HCT116 (cell line): ENCODE measurements at regions not wholly inside any gene's neighbourhood (a gene's known extent, or its start where the extent isn't known, plus 50 kb on each side); places are given as distances from the start of the nearest gene placed in this dataset.

Experiments used
- ATAC-seq: fragments of 200-7000 bp; cut with Tn5 transposase; 2 replicates; pipeline ENCODE4 v1.9.1; 2020; ENCODE audit warnings: mild to moderate bottlenecking, moderate library complexity
- BruUV-seq: library from RNA; stranded (reverse); fragments of 400-500 nt; replicated peaks from 2 replicates; lab custom pipeline; 2021; lab: Mats Ljungman, UMichigan
- CTCF ChIA-PET: fragments of 300-600 bp; sonication (Branson Sonifier 250); formaldehyde crosslinking; loops from one replicate; lab custom pipeline; 2021; ENCODE audit warnings: antibody characterized with exemption; lab: Charles Lee
- POLR2A ChIA-PET: fragments of 300-600, 350-600 bp; sonication (Branson Sonifier 250); formaldehyde crosslinking; loops from one replicate; lab custom pipeline; 2021; ENCODE audit warnings: antibody characterized with exemption; lab: Charles Lee
- RAD21 ChIA-PET, 2 experiments: fragments of 300-600 bp; sonication (Branson Sonifier 250); formaldehyde crosslinking; loops; one replicate each; lab custom pipeline; 2023; ENCODE audit warnings: low total read pairs in 2 of 2; ENCODE audit not compliant: uncharacterized antibody in 2 of 2, unreplicated experiment in 2 of 2, low non-redundant PET in 1 of 2; lab: Charles Lee
- DNase-seq: peaks from one replicate; pipeline ENCODE4 v3.0.0-alpha.2; 2010; ENCODE audit warnings: low read depth, low spot score
- H2AFZ ChIP-seq: fragments of 200-600 bp; shearing (Covaris generic), sonication (generic); 2 replicates; pipeline ENCODE4 v1.6.1; 2017; ENCODE audit warnings: low read depth, mixed run types, mixed read lengths, antibody characterized with exemption, low read length; ENCODE audit not compliant: poor library complexity, severe bottlenecking
- H3K27ac ChIP-seq: 2 replicates; pipeline ENCODE4 v1.5.1; 2012; ENCODE audit warnings: low read depth, low read length
- H3K27me3 ChIP-seq: fragments of 200-600 bp; sonication (generic); 2 replicates; pipeline ENCODE4 v1.6.1; 2016; ENCODE audit warnings: mixed run types, low read length, mixed read lengths; ENCODE audit not compliant: insufficient read depth
- H3K36me3 ChIP-seq, 2 experiments: fragments of 200-500 bp in 1 of 2; fragments of 200-600 bp in 1 of 2; sonication (Bioruptor generic) in 1 of 2; sonication (generic) in 1 of 2; 2 replicates each; pipeline versions ENCODE4 v1.5.1 to v1.6.1; 2014 to 2016; ENCODE audit warnings: low read length in 2 of 2, inconsistent platforms in 1 of 2, mixed read lengths in 1 of 2, mixed run types in 1 of 2; ENCODE audit not compliant: insufficient read depth in 2 of 2, control insufficient read depth in 1 of 2
- H3K4me1 ChIP-seq, 2 experiments: fragments of 200-600 bp in 1 of 2; sonication (generic) in 1 of 2; 2 replicates each; pipeline versions ENCODE4 v1.5.1 to v1.6.1; 2012 to 2017; ENCODE audit warnings: low read length in 2 of 2, inconsistent platforms in 1 of 2, mild to moderate bottlenecking in 1 of 2, mixed read lengths in 1 of 2, mixed run types in 1 of 2, moderate library complexity in 1 of 2; ENCODE audit not compliant: insufficient read depth in 2 of 2, control insufficient read depth in 1 of 2
- H3K4me2 ChIP-seq: fragments of 200-600 bp; sonication (generic); 2 replicates; pipeline ENCODE4 v1.6.1; 2017; ENCODE audit warnings: mixed run types, low read length, mixed read lengths
- H3K4me3 ChIP-seq, 2 experiments: fragments of 200-600 bp in 1 of 2; sonication (generic) in 1 of 2; replicated peaks in 1 of 2; 2 replicates each; pipeline ENCODE4 v1.5.1; 2011 to 2016; ENCODE audit warnings: low read length in 2 of 2, control low read depth in 1 of 2, low read depth in 1 of 2, mild to moderate bottlenecking in 1 of 2, mixed read lengths in 1 of 2, mixed run types in 1 of 2
- H3K79me2 ChIP-seq: fragments of 200-600 bp; sonication (generic); 2 replicates; pipeline ENCODE4 v1.6.1; 2017; ENCODE audit warnings: mild to moderate bottlenecking, mixed run types, low read length, moderate library complexity, mixed read lengths; ENCODE audit not compliant: insufficient read depth
- H3K9ac ChIP-seq: fragments of 200-600 bp; sonication (generic); 2 replicates; pipeline ENCODE4 v1.6.1; 2016; ENCODE audit warnings: low read length, mixed read lengths
- H3K9me2 ChIP-seq: fragments of 200-600 bp; sonication (generic), shearing (Covaris generic); 2 replicates; pipeline ENCODE4 v1.6.1; 2017; ENCODE audit warnings: mixed run types, mild to moderate bottlenecking, moderate library complexity; ENCODE audit not compliant: insufficient read depth
- H3K9me3 ChIP-seq, 2 experiments: fragments of 200-500 bp in 1 of 2; fragments of 200-600 bp in 1 of 2; sonication (Bioruptor generic) in 1 of 2; sonication (generic) in 1 of 2; 2 replicates each; pipeline ENCODE4 v1.6.1; 2014 to 2017; ENCODE audit warnings: low read length in 2 of 2, mixed read lengths in 2 of 2, inconsistent platforms in 1 of 2, low read depth in 1 of 2, mild to moderate bottlenecking in 1 of 2, mixed run types in 1 of 2, moderate library complexity in 1 of 2; ENCODE audit not compliant: control insufficient read depth in 1 of 2, insufficient read depth in 1 of 2
- H4K20me1 ChIP-seq: fragments of 200-600 bp; sonication (generic), shearing (Covaris generic); 2 replicates; pipeline ENCODE4 v1.6.1; 2017; ENCODE audit warnings: mixed run types, mild to moderate bottlenecking, moderate library complexity; ENCODE audit not compliant: insufficient read depth
- ATF3 ChIP-seq: IDR thresholded peaks from 2 replicates; pipeline ENCODE4 v1.6.1; 2012
- CBX3 ChIP-seq: IDR thresholded peaks from 2 replicates; pipeline ENCODE4 v1.6.1; 2012; ENCODE audit warnings: low read depth
- CTCF ChIP-seq, 3 experiments: fragments of 200-600 bp in 1 of 3; sonication (generic) in 1 of 3; IDR thresholded peaks in 2 of 3; conservative IDR thresholded peaks in 1 of 3; 2 replicates each; pipeline ENCODE4 v1.5.1; 2012 to 2017; ENCODE audit warnings: low read depth in 2 of 3, low read length in 2 of 3, antibody characterized with exemption in 1 of 3, borderline replicate concordance in 1 of 3, control low read depth in 1 of 3, mild to moderate bottlenecking in 1 of 3, mixed read lengths in 1 of 3, mixed run types in 1 of 3, moderate library complexity in 1 of 3; ENCODE audit not compliant: insufficient read depth in 1 of 3
- EGR1 ChIP-seq: IDR thresholded peaks from 2 replicates; pipeline ENCODE4 v1.6.1; 2012; ENCODE audit warnings: low read depth
- ELF1 ChIP-seq: IDR thresholded peaks from 2 replicates; pipeline ENCODE4 v1.6.1; 2012; ENCODE audit warnings: low read depth, borderline replicate concordance
- EZH2phosphoT487 ChIP-seq: fragments of 200-600 bp; IDR thresholded peaks from 2 replicates; pipeline ENCODE4 v1.6.1; 2018; ENCODE audit warnings: antibody characterized with exemption, borderline replicate concordance
- POLR2AphosphoS5 ChIP-seq: IDR thresholded peaks from 2 replicates; pipeline ENCODE4 v1.6.1; 2011; ENCODE audit warnings: mild to moderate bottlenecking, low read depth, low read length, moderate library complexity
- REST ChIP-seq: IDR thresholded peaks from 2 replicates; pipeline ENCODE4 v1.6.1; 2012; ENCODE audit warnings: low read depth
- TCF7L2 ChIP-seq: IDR thresholded peaks from 2 replicates; pipeline ENCODE4 v1.7.0; 2011; ENCODE audit warnings: borderline replicate concordance, inconsistent platforms; ENCODE audit not compliant: insufficient read depth, insufficient read length; ENCODE audit errors: extremely low read depth
- YY1 ChIP-seq: IDR thresholded peaks from 2 replicates; pipeline ENCODE4 v1.6.1; 2011; ENCODE audit warnings: low read length, low read depth, moderate library complexity, mild to moderate bottlenecking; ENCODE audit not compliant: insufficient replicate concordance; ENCODE audit errors: extremely low read depth
- ZBTB33 ChIP-seq: IDR thresholded peaks from 2 replicates; pipeline ENCODE4 v1.6.1; 2011; ENCODE audit warnings: mild to moderate bottlenecking, low read length, moderate library complexity; ENCODE audit not compliant: insufficient replicate concordance; ENCODE audit errors: extremely low read depth
- ZFX ChIP-seq: fragments of 450-650 bp; IDR thresholded peaks from 2 replicates; pipeline ENCODE4 v1.6.1; 2017
- intact Hi-C: fragments of 100-400 bp; cut with micrococcal nuclease; formaldehyde crosslinking; loops from 2 replicates; pipeline ENCODE4 v1.10.0; 2022

GRCh38 chr6:91464718-91465117, 877.8 kb upstream of the MAP3K7 start:
- DNase-seq (no peak), ATAC-seq (no peak)
- ChIA-PET CTCF (no interaction called here), POLR2A (no interaction called here), RAD21 (no interaction called here)
- H3K4me1 ChIP-seq = no peaks in the 10 kb centered on the region
- H3K9me2 ChIP-seq = no peaks in the 10 kb centered on the region
- H4K20me1 ChIP-seq = no peaks in the 10 kb centered on the region
- H3K9ac ChIP-seq = no peak overlapping the region
- no TSS peak for BruUV-seq
- peaks cover 7 to 13% of the 10 kb centered on the region in 2 experiments; a peak in 2 of 4 replicates for H3K9me3 ChIP-seq
- H3K79me2 ChIP-seq = no peaks in the 10 kb centered on the region
- no peaks in the 10 kb centered on the region for H3K27me3 ChIP-seq
- no peak overlapping the region for H3K4me3 ChIP-seq
- H3K27ac ChIP-seq = no peak overlapping the region
- intact Hi-C loops = no loop called here
- no peaks in the 10 kb centered on the region for H3K36me3 ChIP-seq
- TF ChIP-seq ZBTB33 (no peak), REST (no peak), ELF1 (no peak), ATF3 (no peak), CTCF (IDR thresholded peaks at IDR 0.05 in 2 of 3, conservative IDR thresholded peaks at IDR 0.05 in 1 of 3; ENCODE audit: borderline replicate concordance in 1 of 3, insufficient read depth in 1 of 3, low read depth in 2 of 3, low read length in 2 of 3) (no peak), POLR2AphosphoS5 (no peak), EZH2phosphoT487 (no peak), YY1 (no peak), EGR1 (no peak), ZFX (no peak), CBX3 (no peak), TCF7L2 (no peak)
- H2AFZ ChIP-seq = no peak overlapping the region
- no peak overlapping the region for H3K4me2 ChIP-seq
